ENCODE measurements at regions not wholly inside any gene's neighbourhood (a gene's known extent, or its start where the extent isn't known, plus 50 kb on each side); places are given as distances from the start of the nearest gene placed in this dataset.

DNA sequence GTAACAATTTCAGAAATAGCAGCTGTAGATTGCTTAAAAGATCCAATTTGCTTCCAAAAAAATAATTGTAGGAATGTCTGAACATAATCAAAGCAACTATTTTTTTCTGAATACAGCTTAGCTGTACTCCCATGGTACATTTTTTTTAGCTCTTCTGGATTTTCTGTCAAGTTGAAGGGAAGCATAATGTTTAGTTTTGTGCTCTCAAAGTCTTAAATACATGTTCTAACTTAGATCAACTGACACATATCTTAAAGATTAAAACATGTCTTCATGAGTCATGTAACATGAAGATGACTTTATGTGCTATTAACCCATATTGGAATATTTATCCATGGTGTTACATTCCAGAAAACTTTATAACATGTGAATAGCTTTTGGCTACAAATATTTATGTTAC lies 255.7 kb downstream of the BTG1 start:
- TF ChIP-seq POLR2AphosphoS5 (IDR thresholded peaks at IDR 0.05; ENCODE audit: low read depth, low read length) (no peak), POLR2A (IDR thresholded peaks at IDR 0.05; ENCODE audit: low read depth, low read length) (no peak)

All from GM12891 (cell line).